Endothelial cell (in vitro differentiated cells): ENCODE measurements at regions not wholly inside any gene's neighbourhood (a gene's known extent, or its start where the extent isn't known, plus 50 kb on each side); places are given as distances from the start of the nearest gene placed in this dataset.

ENCODE experiments used
- DNase-seq: peaks from one replicate; pipeline ENCODE4 v3.0.0; 2021; ENCODE audit warnings: low spot score
- H3K27ac Mint-ChIP-seq: one replicate; pipeline ENCODE4 v1.8.0; 2021; ENCODE audit warnings: mixed read lengths, inconsistent platforms; ENCODE audit not compliant: unreplicated experiment
- H3K27me3 Mint-ChIP-seq: one replicate; pipeline ENCODE4 v1.8.0; 2021; ENCODE audit warnings: mild to moderate bottlenecking, moderate library complexity, mixed read lengths, inconsistent platforms; ENCODE audit not compliant: unreplicated experiment
- H3K36me3 Mint-ChIP-seq: one replicate; pipeline ENCODE4 v1.8.0; 2021; ENCODE audit warnings: mild to moderate bottlenecking, low read depth, mixed read lengths, inconsistent platforms; ENCODE audit not compliant: unreplicated experiment
- H3K4me1 Mint-ChIP-seq: one replicate; pipeline ENCODE4 v1.8.0; 2021; ENCODE audit warnings: mild to moderate bottlenecking, mixed read lengths, inconsistent platforms; ENCODE audit not compliant: unreplicated experiment
- H3K4me3 Mint-ChIP-seq: one replicate; pipeline ENCODE4 v1.8.0; 2021; ENCODE audit warnings: mild to moderate bottlenecking, mixed read lengths, inconsistent platforms; ENCODE audit not compliant: unreplicated experiment
- H3K9me3 Mint-ChIP-seq: one replicate; pipeline ENCODE4 v1.8.0; 2021; ENCODE audit warnings: mixed read lengths, inconsistent platforms; ENCODE audit not compliant: unreplicated experiment
- CTCF ChIP-seq: fragments of 200-600 bp; sonication (generic); IDR thresholded peaks from one replicate; pipeline ENCODE4 v1.5.0; 2021; ENCODE audit warnings: antibody characterized with exemption; ENCODE audit not compliant: unreplicated experiment

- no peaks in the 10 kb centered on the region for H3K9me3 Mint-ChIP-seq
- H3K27ac Mint-ChIP-seq: no peak overlapping the region
- H3K36me3 Mint-ChIP-seq: no peaks in the 10 kb centered on the region
- TF ChIP-seq CTCF: no peak
- no peak for DNase-seq
- no peak overlapping the region for H3K4me3 Mint-ChIP-seq
- peaks cover 3% of the 10 kb centered on the region for H3K27me3 Mint-ChIP-seq
- peaks cover 7% of the 10 kb centered on the region for H3K4me1 Mint-ChIP-seq
Observed at GRCh38 chr17:36868777-36869176, 68.5 kb upstream of the LHX1 start.

- no peak overlapping the region for H3K27ac Mint-ChIP-seq
- H3K36me3 Mint-ChIP-seq: no peaks in the 10 kb centered on the region
- peaks cover 7% of the 10 kb centered on the region for H3K4me1 Mint-ChIP-seq
- H3K4me3 Mint-ChIP-seq: no peak overlapping the region
- H3K9me3 Mint-ChIP-seq: no peaks in the 10 kb centered on the region
- TF ChIP-seq CTCF: no peak
- peaks cover 3% of the 10 kb centered on the region for H3K27me3 Mint-ChIP-seq
- no peak for DNase-seq
Observed at GRCh38 chr17:36869441-36869840, 67.8 kb upstream of the LHX1 start.

- Mint-ChIP-seq H3K4me1 (peaks cover 4% of the 10 kb centered on the region), H3K9me3 (no peaks in the 10 kb centered on the region), H3K36me3 (no peaks in the 10 kb centered on the region), H3K27me3 (peaks cover 3% of the 10 kb centered on the region), H3K4me3 (no peak overlapping the region), H3K27ac (no peak overlapping the region)
- TF ChIP-seq CTCF: no peak
- DNase-seq: no peak
Observed at GRCh38 chr17:36869856-36870719, 67.2 kb upstream of the LHX1 start.

- peaks cover 3% of the 10 kb centered on the region for H3K27me3 Mint-ChIP-seq
- no peak for DNase-seq
- H3K9me3 Mint-ChIP-seq: no peaks in the 10 kb centered on the region
- H3K4me1 Mint-ChIP-seq: peaks cover 4% of the 10 kb centered on the region
- no peak overlapping the region for H3K4me3 Mint-ChIP-seq
- TF ChIP-seq CTCF: no peak
- no peaks in the 10 kb centered on the region for H3K36me3 Mint-ChIP-seq
- no peak overlapping the region for H3K27ac Mint-ChIP-seq
Observed at GRCh38 chr17:36870720-36870999, 66.6 kb upstream of the LHX1 start.

- H3K4me3 Mint-ChIP-seq: no peak overlapping the region
- no peaks in the 10 kb centered on the region for H3K9me3 Mint-ChIP-seq
- no peaks in the 10 kb centered on the region for H3K36me3 Mint-ChIP-seq
- DNase-seq: no peak
- no peak overlapping the region for H3K27ac Mint-ChIP-seq
- TF ChIP-seq CTCF: no peak
- peaks cover 6% of the 10 kb centered on the region for H3K27me3 Mint-ChIP-seq
- no peaks in the 10 kb centered on the region for H3K4me1 Mint-ChIP-seq
Observed at GRCh38 chr17:36875698-36876293, 61.5 kb upstream of the LHX1 start.
